HuH-7.5 (cell line): ENCODE measurements at regions not wholly inside any gene's neighbourhood (a gene's known extent, or its start where the extent isn't known, plus 50 kb on each side); places are given as distances from the start of the nearest gene placed in this dataset.

Source experiments
- DNase-seq: peaks from one replicate; pipeline ENCODE4 v3.0.0; 2011; ENCODE audit warnings: low spot score

DNA sequence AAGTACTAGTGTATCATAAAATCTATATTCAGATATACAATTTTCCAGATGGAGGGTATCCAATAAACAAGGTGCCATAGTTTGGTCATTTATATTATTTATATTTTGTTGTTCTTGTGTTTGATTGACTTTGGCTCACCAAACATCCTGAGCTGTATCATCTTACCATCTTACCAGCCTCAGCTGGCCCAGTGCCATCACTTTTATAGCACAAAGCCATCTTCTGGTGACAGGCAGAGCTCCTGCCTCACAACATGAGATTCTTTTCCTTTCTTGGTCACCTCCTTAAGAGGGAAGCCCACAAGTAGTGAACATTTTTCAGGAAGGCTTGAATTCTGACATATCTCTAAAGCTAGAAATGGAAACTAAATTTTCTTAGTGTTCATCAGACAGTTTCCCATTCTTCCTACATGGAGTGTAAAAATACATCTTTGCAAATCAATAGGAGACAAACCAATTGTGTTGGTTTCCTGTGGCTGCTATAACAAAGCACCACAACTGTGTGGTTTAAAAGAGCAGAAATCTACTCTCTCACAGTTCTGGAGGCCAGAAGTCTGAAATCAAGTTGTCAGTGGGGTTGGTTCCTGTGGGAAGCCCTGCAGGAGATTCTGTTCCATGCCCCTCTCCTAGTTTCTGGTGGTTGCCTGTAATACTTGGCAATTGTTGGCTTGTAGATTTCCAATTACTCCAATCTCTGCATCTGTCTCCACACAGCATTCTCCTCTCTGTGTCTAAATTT lies 341.8 kb downstream of the MAN2A1 start:
- DNase-seq: no peak

- DNase-seq: no peak
These were observed 342.6 kb downstream of the MAN2A1 start for GRCh38 chr5:110032376-110032775.

DNA sequence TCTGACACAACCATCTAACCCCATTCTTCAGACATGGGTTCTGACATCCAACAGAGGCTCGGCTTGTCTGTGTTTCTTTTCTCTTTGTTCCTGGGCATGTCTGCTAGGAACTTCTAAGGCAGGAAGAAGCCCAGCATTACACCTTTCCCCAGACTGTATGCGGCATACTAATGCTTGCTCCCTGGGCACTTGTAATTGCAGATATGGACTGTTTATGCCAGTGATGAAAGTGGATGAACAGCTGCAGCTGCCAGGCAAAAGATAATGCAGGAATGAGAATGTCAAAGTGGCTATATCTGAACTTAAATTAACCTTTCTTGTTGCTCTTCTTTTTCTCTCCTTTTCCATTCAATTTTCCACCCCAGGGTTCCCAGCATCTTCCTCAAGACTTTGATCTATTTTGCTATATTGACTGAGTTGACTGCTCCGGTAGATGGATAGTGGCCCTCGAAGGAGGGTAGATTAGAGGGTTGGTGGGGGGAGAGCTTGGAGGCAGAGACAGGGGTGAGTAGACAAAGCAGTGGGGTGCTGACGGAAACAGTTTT lies 344.4 kb downstream of the MAN2A1 start:
- DNase-seq: no peak

DNA sequence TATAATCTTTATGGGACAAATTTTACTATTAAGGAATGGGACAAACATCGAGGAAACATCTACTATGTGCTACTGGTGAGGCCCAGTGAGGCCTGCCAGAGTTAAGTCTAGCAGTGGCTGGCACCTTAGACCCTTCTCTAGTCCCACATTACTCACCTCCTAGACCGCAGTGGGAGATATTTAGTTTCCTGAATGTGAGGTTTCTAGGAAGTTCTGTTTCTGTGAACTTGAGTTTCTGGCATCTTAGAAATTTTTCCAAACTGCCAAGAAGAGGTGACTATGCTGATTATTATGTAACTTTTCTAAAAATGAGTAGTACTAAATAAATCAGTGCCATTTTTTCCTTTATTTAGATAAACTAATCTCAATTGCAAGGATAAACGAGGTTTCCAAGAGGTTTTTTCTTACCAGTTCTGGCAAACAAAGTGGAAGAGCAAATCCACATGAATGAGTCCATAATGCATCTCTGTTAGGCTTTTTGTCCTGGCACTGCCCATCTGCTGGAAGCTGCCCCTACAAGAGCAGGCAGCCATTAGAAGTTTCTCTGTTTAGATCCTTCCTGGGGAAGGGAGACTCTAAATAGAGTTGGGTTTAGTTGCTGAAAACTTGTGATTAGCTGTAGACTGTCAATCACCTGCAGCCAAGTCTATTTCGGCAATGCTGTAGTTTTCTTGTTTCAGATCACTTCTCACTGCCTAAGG lies 348.7 kb downstream of the MAN2A1 start:
- DNase-seq: no peak

DNA sequence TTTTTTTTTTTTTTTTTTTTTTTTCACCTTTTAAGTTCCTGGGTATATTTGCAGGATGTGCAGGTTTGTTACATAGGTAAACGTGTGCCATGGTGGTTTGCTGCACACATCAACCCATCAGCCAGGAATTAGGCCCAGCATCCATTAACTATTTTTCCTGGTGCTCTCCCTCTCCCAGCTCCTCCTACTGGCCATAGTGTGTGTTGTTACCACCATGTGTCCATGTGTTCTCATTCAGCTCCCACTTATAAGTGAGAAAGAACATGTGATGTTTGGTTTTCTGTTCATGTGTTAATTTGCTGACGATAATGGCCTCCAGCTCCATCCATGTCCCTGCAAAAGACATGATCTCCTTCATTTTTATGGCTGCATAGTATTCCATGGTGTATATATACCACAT lies 350.5 kb downstream of the MAN2A1 start:
- no peak for DNase-seq

- no peak for DNase-seq
These were observed 353.3 kb downstream of the MAN2A1 start for GRCh38 chr5:110043025-110043424.

GRCh38 chr5:110045158-110045557 lies 355.4 kb downstream of the MAN2A1 start:
- no peak for DNase-seq

GRCh38 chr5:110048491-110048890 lies 358.8 kb downstream of the MAN2A1 start:
- DNase-seq: no peak

- DNase-seq: no peak
These were observed 360.1 kb downstream of the MAN2A1 start for GRCh38 chr5:110049816-110050215.

DNA sequence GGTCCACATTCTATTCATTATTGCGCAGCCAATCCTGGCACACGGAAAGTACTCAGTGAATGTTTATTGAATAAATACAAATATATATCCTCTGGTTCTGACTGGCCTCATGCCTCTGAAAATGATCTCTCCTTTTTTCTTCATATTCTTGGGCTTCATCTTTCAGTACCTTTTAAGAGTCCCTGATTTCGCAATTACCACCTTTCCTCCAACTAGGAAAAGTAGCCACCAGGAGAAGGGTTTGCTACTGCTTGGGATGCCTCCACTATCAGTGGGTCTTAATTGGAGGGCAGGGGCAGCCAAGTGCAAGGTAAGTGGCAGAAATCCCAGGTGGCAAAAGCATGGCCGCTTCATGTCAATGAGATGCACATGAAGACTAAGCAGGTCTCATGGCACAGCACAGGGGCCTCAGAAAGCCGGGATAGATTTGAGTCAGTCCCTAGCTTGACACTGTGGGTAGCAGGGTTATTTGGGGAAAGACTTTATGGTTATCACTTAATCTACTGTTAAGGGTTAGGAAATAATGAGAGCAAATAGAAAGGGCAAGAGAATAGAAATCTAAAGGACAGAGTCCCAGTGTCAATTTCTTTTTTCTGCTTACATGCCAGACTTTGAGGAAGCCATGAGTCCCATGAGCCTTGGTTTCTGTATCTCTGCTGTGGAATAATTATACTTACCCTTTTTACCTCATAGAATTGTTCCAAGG lies 361.1 kb downstream of the MAN2A1 start:
- DNase-seq: no peak

GRCh38 chr5:110053205-110053604 lies 363.5 kb downstream of the MAN2A1 start:
- DNase-seq: no peak

DNA sequence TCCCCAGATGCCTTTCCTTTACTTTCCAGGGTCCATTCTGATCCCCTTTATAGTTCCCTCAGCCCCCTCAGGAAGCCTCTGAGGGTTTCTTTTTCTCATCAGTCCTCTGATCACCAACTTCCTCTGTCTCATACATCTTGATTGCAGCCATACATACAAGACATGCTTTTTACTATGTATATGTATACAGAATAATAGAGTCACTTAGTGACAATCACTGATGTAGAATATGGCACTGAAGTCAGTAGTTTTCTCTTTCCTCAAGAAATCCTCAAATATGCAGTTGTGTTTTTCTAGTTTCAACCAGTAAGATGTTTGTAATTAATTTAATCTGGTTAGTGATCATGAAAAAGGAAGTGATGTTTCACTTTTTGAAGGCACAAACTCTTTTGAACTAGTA lies 364.1 kb downstream of the MAN2A1 start:
- no peak for DNase-seq

GRCh38 chr5:110054240-110054639 lies 364.5 kb downstream of the MAN2A1 start:
- DNase-seq: no peak

DNA sequence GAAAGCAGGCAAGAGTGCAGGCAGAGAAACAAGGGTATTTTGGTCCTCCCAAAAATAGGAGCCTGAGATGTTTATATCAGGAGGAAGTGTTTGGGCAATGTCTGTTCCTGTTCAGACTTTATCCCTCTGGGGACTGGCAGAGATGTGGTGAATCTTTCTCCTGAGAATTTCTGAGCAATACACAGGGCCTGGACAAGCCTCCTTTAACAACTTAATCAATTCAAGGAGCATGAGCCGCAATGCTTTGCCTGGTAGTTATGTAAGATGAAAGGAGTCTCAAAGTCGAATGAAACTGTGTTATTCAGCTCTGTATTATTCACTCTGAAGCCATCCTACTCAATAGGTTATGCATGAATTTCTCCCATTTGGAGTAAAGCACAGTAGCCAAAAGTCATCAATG lies 365.6 kb downstream of the MAN2A1 start:
- DNase-seq: no peak

DNA sequence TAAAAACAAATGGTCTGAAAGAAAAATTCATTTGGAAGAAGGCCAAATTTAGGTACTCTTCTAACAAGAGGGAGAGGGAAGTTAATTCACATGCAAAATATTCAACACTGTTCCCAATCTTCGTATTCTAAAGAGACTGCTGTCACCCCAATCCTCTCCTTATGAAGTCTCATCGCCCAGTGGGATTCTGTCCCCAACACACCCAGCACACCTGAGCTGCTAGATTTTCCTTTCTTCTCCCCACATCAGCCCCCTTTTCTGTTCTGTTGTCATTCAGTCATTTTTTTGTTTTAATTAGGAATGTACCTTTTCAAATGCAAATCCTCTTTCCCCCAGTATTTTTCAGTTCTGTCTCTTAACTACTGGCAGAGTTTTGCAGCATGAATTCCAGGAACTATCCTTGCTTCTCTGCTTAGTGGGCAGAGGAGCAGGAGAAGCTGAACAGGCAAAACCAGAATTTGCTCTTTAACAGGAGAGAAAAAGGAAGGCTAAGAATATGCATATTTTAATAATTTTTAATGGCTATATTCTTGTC lies 366.9 kb downstream of the MAN2A1 start:
- DNase-seq: no peak

DNA sequence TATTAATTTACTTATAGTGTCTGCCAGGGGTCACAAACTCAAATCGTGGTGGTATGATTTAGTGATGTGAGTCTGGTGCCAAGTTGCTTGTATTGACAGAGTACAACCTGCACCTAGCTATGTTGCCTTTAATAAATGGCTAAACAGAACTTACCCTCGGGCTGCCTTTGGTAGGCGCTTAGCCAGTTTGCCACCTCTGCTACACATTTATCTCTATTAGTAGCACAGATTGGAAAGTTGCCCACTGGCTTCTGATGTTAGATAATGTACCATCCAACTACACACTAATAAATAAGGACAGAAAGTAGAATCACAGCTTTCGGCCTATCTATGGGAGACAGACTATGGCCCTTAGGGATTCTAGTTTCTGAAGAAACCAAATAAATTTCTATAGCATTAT lies 368.4 kb downstream of the MAN2A1 start:
- no peak for DNase-seq

DNA sequence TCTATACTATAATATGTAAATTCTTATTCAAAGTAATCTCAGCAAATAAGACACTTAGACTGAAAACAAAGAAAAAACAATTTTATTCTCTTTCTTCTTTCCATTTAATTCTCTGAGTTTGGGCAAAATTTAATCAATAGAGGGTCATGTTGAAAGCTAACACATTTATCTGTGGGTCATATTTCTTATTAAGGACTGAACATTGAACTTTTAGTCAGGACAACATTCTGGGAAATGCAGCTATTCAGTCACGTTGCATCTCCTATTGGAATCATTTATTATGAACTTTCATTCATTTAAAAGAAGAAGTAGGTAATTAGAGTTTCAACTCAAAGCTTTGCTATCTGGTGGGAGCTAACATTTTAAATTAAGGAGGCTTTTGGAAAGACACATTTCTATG lies 372.5 kb downstream of the MAN2A1 start:
- DNase-seq: no peak

DNA sequence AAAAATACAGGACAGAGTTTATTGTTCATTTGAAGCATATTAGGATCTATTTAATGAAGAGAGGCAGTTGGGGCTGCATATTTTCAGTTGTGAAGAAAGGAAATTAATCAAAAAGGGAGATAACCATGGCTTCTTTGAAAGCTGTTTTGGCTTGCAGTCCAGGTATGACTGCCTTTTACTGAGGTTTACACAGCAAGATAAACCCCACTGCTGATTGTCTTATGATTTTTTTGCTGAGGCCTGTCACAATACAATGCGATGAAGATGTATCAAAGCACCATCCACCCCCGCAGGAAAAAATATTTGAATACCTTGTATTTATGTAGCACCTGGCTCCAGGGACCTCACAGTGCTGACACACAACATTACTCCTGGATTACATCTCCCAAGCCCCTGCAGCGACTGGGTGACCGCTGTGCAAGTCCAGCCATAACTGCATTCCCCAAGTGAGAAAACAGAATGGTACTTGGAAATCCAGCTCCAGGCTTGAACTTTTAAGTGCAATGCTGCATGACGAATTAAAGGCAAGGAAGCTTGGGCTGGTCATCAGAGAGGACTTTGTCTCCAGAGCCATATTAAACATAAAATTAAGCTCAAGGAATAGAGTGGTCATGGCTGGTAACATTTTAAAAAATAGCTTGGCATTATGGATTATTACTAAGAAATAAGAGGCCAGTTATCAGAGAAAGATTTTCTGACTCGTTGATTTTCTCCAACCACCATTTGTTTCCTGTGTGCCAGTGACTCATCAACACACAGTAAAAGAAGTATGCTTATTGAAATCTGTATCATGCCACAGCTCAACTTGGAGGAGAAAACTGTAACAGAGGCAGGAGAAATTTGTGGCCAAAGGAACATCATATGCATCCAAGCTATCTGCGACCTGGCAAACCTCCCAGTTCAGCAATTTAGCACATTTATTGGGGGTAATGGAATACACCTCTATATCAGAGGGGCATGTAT lies 374.2 kb downstream of the MAN2A1 start:
- DNase-seq: no peak

DNA sequence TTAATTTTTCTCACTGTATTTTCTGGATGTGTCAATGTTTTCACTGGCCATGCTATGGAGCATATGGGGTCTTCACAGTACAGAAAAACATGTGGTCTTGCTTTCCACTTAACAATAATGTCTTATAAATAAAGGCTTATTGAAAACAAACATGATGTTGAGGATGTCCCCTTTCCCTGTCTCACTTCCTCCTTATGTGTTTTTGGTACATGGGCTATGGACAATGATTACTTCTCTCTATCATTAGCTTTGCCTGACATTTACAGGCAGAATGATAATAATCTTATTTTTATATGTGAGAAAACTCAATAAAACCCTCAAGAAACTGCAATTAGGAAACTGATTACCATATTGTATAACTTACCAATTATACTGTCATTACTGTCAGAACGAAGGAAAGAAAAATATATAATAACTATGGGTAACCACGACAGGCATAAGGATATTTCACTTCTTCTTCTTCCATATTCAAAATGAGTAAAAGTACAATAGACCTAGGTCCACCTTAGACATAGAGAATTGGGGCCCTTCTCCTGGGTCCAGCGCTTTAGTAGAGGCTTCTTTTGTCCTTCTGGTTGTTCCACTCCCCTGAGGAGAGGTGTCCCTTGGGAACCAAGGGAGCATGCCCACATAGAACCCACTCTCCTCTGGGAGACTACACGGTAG lies 375.0 kb downstream of the MAN2A1 start:
- no peak for DNase-seq

DNA sequence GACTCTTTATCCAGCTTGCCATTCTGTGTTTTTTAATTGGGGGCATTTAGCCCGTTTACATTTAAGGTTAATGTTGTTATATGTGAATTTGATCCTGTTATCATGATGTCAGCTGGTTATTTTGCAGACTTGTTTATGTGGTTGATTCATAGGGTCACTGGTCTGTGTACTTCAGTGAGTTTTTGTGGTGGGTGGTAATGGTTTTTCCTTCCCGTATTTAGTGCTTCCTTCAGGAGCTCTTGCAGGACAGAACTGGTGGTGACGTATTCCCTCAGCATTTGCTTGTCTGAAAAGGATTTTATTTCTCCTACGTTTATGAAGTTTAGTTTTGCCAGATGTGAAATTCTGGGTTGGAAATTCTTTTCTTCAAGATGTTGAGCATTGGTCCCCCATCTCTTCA lies 381.1 kb downstream of the MAN2A1 start:
- no peak for DNase-seq

DNA sequence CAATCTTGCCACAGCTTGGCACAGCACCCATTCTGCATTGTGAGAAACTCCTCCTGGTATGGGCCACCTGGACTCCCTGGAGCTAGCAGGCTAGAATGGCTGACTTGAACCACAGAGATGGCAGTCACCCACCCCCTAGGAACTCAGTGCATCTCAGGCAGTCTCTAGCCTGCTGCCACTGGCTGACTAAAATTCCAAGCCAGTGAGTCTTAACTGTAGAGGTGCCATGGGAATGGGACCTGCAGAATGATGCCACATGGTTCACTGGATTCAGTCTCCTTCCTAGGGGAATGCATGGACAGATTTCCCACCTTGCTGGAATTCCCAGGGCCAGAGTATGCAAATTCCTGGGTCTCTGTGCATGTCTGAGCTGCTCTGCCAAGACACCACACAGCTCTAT lies 382.9 kb downstream of the MAN2A1 start:
- no peak for DNase-seq
